ENCODE measurements at regions not wholly inside any gene's neighbourhood (a gene's known extent, or its start where the extent isn't known, plus 50 kb on each side); places are given as distances from the start of the nearest gene placed in this dataset.

GRCh38 chr6:148667395-148667794 lies 79.4 kb upstream of the UST start:
- no peak for TF ChIP-seq CTCF (IDR thresholded peaks at IDR 0.05; ENCODE audit: insufficient read depth, low read length, poor library complexity, severe bottlenecking)
- TF ChIP-seq EZH2phosphoT487 (conservative IDR thresholded peaks at IDR 0.05; ENCODE audit: low read length), result no peak
